ENCODE measurements at regions not wholly inside any gene's neighbourhood (a gene's known extent, or its start where the extent isn't known, plus 50 kb on each side); places are given as distances from the start of the nearest gene placed in this dataset.

GRCh38 chr2:48161628-48162027 lies 152.9 kb upstream of the FOXN2 start:
- TF ChIP-seq CTCF (optimal IDR thresholded peaks at IDR 0.05 in 1 of 3, IDR thresholded peaks at IDR 0.05 in 1 of 3, conservative IDR thresholded peaks at IDR 0.05 in 1 of 3; ENCODE audit: extremely low read depth in 1 of 3, insufficient read depth in 2 of 3, low read length in 3 of 3) (no peak), EZH2 (IDR thresholded peaks at IDR 0.05; ENCODE audit: low read length) (no peak)
